GM21825 (cell line): ENCODE measurements at regions not wholly inside any gene's neighbourhood (a gene's known extent, or its start where the extent isn't known, plus 50 kb on each side); places are given as distances from the start of the nearest gene placed in this dataset.
A peak's percentile ranks its signal among the peaks of the same experiment; 100 is the strongest.

ENCODE experiments used
- ATAC-seq: cut with Tn5 transposase; IDR thresholded peaks from one replicate; pipeline ENCODE4 v1.9.1; 2021; ENCODE audit warnings: mild to moderate bottlenecking, moderate library complexity; ENCODE audit not compliant: unreplicated experiment

DNA sequence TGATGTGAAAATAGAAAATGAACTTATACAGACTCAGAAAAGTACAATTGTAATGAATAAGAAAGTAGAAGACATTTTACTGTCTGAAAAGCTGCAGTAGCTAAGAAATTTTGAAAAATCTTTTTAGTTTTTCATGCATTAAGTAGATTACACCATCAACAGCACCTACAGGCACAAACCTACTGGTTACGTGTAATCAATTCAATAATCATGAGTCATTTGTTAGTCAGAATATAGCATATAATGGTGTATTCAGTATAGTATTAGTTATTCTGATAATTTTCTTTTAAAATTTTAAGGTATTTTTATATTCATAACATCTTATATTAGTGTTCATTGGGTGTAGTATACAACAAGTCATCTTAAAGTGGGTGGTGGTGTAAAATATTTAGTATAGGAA is 550.5 kb upstream of the GBE1 start:
- no peak for ATAC-seq

GRCh38 chr3:82308755-82309154 is 547.3 kb upstream of the GBE1 start:
- ATAC-seq = no peak

DNA sequence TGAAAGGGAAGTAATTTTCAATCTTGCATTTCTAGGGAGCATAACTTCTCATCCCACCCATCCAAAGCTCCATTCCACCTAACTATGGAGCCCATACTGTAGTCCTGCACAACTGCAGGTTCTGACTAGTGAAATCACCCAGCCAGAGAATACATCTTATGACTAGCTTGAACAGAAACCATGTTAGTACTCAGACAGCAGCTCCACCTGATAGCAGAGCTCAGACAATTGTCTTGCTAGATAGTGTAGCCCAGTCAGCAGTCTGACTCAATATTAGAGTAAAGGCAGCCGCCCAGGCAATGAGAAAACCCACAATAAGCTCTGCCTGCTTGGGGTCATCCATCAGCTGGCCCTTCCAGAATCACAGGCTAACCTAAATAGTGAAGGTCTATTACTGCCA is 544.7 kb upstream of the GBE1 start:
- no peak for ATAC-seq

DNA sequence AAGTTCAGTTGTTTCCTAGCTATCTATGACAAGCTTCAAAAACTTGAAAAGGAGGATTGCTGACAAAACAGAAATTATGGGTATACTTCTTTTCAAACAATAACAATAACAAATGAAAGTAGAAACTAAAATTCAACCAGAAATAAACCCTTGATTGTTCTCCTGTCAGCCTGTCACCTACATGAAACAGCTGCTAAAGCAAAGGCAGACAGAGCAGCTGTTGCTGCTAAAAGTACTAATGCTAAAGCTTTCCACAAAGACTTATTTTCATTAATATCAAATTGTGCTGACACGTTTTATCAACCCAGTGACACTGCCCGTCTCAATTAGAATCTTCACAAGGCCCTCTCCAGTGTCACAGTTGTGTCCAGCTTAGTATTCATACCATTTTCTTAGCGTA is 533.2 kb upstream of the GBE1 start:
- no peak for ATAC-seq

DNA sequence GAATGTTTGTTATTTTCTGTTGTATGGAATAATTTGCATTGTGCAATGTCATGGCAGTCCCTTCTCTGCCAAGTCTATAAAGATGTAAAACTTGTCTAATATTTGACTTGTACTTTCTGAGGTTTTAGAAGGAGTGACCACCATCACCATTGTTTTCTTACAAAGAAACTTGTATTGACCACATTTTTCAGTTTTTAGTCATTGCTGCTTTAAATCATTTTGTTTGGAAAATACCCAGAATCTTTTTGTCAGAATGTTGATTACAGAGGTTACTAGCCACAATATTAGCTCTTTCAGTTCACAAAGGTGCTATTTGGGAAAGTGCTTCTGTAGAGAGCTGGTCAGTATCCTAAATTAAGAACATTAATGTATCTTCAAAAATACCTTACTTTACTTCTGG is 532.4 kb upstream of the GBE1 start:
- peak; percentile 81 for ATAC-seq

- ATAC-seq = no peak
Observed at GRCh38 chr3:82293435-82293834, 532.0 kb upstream of the GBE1 start.

GRCh38 chr3:82287562-82287961 is 526.1 kb upstream of the GBE1 start:
- no peak for ATAC-seq

- no peak for ATAC-seq
Observed at GRCh38 chr3:82281205-82281604, 519.8 kb upstream of the GBE1 start.

- ATAC-seq = no peak
Observed at GRCh38 chr3:82276992-82277391, 515.5 kb upstream of the GBE1 start.

GRCh38 chr3:82274897-82275296 is 513.5 kb upstream of the GBE1 start:
- ATAC-seq = no peak

- no peak for ATAC-seq
Observed at GRCh38 chr3:82265747-82266146, 504.3 kb upstream of the GBE1 start.

DNA sequence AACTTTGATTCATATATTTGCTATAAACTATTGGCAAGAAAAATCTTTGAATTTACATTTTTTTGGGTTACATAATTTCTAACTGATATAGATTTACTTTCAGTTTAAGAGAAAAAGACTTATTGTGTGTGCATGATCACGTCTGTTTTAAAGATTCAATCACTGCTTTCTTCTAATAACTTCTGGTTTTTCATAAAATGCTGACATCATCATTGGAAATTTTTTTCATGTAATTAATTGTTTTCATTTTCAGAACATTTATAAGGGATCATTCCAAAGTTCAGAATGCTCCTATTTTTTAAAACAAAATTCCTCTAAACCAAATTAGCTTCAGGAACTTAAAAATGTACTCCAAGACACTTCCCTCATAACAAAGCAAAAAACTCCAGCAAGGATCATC is 500.7 kb upstream of the GBE1 start:
- no peak for ATAC-seq

- no peak for ATAC-seq
Observed at GRCh38 chr3:82261637-82262036, 500.2 kb upstream of the GBE1 start.

DNA sequence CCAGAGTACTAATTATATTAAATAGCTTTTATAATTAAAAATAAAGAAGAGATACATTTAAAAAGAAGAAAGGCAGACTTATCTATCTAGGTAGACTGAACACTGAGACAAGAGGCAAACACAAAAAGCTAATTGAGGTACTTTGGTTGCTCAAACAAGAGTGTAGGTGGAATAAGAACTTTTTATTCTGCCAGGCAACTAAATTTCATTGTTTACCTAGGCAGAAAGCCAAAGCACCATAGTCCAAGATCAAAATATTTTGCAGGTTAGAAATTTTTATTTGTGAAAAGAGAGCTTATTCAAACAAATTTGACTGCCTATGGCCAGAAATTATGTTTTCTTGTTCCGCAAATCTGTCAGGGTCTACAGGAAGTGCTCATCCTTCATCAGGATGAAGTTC is 499.6 kb upstream of the GBE1 start:
- ATAC-seq = no peak

DNA sequence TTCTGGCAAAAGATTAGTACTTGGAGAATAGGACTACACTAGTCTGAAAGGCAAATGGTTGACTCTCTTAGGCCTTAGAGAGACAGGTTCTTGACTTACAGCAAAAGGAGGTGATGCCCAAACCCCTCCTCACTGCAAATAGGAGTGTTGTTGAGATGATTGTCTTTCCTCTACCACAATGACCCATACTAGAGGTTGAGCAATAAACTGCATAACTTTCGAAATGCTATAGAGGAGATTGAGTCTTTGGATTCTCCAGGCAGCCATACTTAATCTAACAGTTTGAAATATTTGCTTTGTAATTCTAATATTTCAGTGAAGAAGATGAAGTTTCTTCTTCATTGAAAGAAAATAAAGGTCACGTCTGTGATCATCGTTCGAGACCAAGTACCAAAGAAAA is 498.5 kb upstream of the GBE1 start:
- no peak for ATAC-seq

- ATAC-seq = no peak
Observed at GRCh38 chr3:82240322-82240721, 478.9 kb upstream of the GBE1 start.

DNA sequence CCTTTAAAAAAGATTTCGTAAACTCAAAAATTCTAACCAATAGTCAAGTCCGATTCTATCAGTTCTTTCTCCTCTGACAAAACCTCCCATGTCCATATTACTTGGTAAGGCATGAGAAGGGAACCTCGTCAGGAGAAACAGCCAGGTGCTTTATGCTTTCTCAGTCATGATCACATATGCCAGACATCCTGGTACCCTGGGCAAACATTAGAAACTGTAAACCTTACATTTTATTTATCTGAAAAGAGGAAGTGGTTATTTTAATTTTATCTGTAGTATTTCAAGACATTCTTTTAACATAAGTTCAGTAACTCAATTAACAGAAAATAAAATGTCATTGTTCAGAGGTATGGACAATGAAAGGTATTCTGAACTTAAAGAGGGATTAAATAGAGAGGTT is 474.8 kb upstream of the GBE1 start:
- ATAC-seq = no peak

DNA sequence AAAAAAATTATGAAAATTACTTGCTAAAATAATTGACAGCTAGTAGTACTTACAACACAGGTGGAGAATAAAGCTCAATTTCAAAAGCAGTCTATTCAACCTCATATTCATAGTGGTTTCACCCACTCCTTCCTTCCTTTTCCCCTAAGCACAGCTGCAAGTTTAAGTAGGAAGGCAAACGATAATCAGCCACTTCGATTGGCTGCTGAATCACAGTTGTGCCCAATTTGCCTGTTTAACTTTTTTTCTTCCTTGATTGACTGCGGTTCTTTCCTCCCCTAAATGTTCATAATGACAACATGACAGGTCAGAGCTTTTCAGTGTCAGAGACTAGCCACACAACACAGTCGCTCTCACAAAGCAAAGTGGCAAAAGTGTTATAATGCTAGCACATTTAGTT is 468.0 kb upstream of the GBE1 start:
- peak; percentile 68 for ATAC-seq

DNA sequence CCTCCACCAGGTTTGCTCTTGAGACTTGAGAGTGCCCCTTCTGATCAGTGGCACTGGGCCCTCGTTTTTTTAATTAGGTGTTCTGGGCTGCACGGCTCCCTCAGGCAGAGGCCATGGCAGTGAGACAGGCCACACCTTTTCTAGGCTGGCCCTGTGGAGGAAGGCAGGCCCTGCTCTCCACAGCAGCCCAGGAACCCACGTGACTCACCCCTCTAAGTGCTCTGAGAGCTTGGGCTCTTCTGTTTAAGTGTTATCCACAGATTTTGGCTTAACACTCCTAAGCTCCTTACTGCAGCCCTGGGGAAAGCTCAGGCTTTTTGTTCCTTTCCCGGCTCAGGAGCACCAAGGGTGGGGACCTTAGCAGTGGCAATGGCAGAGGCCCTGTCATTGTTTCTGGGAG is 463.2 kb upstream of the GBE1 start:
- ATAC-seq = no peak

GRCh38 chr3:82222401-82222800 is 461.0 kb upstream of the GBE1 start:
- ATAC-seq = no peak

DNA sequence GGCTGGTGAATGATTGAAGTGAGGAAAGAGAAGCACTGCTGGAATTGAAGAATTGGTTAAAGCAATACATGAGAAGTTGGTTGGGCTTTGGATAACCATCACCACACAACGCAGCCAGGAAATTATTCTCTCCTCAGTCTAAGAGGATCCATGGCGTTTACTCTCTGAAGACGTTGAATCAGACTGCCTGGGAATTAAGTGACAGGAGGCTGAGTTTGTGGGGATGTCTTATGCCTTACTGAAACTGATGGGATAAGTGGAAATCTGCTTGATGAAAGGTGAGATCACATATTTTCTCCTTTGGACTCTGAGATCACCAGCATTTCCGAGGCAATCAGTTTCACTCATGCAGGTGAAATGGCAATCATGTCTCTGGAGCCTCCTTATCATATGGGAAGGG is 456.1 kb upstream of the GBE1 start:
- ATAC-seq = no peak

DNA sequence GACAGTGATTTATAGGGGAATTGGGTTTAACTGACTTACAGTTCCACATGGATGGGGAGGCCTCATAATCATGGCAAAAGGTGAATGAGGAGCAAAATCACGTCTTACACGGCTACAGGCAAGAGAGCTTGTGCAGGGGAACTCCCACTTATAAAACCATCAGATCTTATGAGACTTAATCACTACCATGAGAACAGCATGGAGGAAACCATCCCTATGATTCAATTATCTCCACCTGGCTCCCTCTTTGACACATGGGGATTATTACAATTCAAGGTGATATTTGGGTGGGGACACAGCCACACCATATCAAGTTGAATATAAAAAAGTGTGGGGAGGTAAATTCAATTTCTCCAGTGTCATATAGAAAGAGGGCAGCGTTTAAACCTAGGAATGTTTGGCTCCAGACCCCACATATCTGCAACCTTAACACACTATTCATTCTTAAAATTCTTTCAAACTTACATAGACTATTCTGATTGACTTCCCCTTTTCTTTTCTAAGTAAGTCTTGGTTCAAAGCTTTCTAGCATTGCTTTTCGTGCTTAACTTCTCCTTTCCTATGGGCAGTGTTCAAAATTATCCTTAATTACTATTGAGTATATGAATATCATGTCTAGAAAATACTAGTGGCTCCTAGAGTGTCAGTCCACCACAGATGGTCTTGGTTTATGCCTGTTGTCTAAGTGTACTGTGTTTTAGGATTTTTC is 446.7 kb upstream of the GBE1 start:
- ATAC-seq = no peak

DNA sequence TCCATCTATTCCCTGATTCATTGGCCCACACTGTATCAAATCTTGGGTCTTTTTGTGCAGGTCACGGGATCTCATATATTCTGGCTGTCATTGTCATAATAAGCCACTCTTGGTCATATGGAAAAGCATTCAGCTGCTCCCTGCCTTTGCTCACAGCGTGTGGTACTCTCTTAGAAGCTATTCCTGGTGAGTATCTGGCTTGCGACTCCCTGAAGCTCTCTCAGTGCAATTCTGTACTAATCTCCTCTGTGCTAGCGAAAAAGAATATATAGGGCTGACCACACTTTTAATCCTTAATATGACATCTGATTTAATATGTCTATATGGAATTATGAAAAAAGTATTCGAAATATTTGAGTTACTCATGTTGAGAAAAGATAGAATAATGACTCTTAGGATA is 440.8 kb upstream of the GBE1 start:
- no peak for ATAC-seq
